ENCODE measurements at regions not wholly inside any gene's neighbourhood (a gene's known extent, or its start where the extent isn't known, plus 50 kb on each side); places are given as distances from the start of the nearest gene placed in this dataset.

GRCh38 chr16:88141580-88141979 is 190.3 kb downstream of the BANP start:
- TF ChIP-seq EZH2 (IDR thresholded peaks at IDR 0.05; ENCODE audit: borderline replicate concordance, low read length) (no peak), CTCF (IDR thresholded peaks at IDR 0.05; ENCODE audit: low read length) (no peak)

Measured in OCI-LY1 (cell line).